ENCODE measurements at regions not wholly inside any gene's neighbourhood (a gene's known extent, or its start where the extent isn't known, plus 50 kb on each side); places are given as distances from the start of the nearest gene placed in this dataset.

DNA sequence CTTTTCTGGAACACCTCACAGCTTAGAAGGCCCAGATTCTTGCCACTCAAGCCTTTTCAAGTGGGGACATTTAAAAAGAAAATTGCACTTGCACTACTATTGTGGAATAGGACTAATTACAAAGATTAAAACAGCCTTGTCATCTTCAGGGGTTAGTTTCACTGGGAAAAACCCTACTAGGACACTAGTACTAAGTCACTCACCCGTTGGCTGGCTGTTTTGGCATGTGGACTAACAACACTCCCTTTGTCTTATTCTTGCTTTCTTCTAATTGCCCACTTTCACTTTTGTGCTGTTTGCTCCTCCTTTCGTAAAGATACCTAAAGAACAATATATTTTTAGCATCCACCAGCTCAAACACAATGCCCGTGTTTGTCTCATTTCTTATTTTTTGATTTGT lies 200.9 kb upstream of the MID1 start:
- DNase-seq = no peak

DNA sequence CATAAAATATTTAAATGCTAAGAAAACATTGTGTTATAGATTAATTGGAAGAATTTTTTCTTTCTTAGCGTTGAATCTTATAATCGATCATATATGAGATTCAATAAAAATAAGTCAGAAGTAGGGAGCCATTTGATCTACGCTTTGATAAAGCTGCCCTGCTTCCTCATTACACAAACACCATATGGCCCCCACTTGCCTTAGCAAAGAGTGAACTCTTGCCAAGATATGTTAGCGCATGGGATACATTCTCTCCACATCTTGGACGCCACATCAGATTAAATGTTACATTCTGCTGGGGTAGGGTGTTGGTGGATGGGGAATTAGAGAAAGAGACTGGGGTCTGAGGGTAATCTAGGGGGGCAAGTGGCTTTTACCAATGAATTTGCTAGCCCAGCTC lies 207.7 kb upstream of the MID1 start:
- DNase-seq = no peak

DNA sequence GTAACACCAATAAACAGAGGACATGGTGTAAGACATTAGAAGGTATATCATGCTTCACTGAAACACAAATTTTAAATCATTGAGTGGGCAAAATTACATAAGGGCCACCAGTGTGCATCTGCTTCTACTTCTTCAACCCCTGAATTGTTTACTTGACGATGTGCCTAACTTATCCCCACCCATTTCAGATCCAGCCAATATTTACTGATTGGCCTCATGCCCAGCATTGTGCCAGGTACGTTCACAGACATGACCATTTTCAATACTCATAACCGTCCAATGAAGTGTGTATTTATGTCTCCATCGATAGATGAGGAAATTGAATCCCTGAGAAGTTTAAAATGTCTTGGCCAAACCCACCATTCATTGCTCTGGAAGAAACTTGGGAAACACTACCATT lies 208.3 kb upstream of the MID1 start:
- no peak for DNase-seq

DNA sequence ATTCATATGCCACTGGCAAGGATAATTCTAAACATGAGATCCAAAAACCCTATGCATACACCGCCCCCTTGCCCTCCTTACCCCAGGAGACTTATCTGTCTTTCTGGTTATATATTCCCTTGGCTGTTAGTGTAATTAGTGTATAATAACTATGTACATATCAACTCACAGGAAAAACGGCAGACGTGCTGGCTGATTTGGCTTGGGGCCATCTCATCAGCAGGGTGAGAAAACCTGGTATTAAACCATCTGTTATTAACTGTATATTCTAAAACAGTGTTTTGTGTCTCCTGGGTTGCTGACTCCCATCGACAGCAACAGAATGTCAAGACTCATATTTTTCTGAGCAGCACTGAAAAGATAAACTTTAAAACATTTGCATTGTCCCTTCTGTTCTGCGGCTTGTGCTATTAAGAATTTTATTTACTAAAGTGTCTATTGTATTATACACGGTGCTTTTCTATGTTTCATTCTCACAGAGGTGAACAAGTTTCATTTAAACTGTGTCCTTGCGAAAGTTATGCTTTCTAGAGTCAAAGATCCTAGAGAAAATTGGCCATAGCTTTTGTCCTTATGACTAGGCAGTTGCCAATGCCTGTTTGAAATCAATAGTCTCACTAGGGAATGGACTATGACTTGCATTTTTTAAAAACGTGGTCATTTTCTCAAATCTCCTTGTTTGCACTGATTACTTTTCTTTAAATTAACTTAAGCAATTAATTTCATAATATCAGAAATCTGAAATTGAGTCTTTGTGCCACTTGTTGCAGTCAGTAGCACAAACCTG lies 211.5 kb upstream of the MID1 start:
- no peak for DNase-seq

DNA sequence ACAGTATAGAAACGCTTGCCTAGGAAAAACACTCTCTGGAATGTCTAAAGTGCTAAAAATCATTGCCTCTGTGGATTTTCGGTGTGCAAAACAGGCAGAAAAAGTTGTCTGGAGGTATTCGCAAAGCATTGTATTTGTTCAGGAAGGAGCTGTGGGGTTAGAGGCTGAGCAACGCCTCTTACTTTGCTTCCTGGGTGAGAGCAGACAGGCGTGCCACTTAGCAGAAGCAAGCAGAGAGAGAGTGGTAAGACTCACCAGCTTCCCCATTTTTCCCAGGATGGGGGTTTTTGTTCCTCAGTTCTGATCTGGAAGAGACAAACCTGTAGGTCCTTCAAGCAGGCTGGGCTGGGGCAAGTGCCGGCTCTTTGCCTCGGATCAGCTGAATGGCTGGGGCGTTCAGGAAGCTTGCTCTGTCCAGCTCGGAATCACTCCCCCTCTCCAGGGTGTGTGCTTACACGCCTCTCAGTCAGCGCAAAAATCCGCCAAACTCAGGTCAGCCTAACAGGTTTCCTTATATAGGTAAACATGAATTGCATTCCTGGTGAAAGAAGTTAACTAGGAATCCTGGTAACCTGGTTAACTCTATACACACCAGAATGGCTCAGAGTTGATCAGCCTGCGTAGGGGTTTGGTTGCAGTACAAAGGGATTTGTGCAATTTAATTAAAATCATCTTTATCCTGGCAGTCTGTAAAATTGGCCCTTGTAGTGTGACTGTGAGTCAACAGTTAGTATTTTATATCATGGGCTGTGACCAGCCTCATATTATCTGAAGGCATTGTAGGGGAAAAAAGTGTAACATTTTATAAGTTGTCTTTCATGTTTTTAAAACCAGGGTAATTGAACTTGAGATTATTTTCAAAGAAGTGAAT lies 213.1 kb upstream of the MID1 start:
- DNase-seq = peak; percentile 49

DNA sequence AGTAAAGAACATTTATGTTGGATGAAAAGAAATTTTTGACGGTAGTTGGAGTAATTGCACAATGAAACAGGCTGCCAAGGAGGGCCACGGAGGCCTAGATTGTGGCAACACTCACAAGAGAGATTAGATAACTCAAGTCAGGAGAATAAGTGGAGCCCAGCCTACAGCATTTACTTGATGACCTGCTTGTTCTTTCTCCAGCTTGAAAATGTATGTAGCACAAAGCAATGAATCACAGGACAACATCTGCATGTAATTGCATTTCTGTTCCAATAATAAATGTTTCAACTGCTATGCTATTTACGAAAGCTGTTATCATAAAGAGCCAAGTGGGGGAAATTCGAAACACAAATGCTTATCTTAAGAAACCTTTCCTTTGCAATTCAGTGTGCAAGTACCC lies 221.2 kb upstream of the MID1 start:
- DNase-seq = no peak

DNA sequence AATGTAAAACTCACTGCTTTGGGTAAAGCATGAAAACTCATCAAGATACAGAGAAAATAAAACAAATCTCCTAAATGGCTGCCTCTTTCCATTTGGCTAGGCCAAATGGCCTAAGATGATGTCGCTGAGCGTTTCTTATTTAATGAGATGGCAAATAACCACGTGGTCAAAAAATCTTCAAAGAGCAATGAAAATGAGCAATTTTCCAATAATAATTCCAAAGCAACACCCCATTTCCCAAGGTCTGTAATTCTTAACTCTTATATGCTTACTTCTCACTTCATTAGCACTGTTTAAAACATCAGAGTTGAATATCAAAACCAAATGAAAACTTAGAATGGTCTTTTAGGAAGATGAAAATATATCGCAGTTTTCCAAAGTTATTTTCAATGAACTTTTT lies 222.3 kb upstream of the MID1 start:
- no peak for DNase-seq

DNA sequence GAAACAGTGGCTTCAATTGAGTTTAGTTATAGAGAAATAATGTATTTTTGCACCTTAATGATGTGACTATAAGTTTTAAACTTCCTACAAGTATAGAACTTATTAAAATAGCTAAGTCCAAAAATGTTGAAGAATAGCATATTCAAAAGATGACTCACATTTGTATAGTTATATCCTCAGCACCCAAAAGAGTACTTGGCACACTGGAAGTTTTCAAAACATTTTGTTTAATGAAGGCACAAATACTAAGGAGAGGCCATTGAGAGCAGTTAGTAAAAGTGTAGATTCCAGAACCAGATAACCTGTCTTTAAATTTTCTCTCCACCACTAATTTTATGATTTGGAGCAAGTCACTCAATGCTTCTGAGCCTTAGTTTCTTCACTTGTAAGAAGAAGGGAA lies 226.9 kb upstream of the MID1 start:
- no peak for DNase-seq

DNA sequence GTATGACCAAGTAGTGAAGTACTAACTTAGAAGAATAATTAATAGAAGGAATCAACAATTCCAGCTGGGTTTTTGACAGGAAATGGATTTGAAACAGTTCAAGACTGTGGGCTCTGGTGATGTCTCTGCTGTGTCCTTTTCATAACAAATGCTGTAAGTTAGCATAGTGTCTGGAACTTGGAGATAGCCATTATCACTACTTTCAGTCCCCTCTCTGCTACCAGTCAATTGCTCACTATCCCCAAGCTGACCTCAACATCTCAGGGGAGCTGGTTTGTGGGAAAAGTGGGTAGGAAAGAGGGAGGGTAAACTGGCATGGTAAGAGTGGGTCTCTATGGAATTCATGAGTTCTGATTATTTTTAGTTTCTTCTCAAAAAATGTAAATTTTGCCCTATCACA lies 231.4 kb upstream of the MID1 start:
- DNase-seq = no peak

DNA sequence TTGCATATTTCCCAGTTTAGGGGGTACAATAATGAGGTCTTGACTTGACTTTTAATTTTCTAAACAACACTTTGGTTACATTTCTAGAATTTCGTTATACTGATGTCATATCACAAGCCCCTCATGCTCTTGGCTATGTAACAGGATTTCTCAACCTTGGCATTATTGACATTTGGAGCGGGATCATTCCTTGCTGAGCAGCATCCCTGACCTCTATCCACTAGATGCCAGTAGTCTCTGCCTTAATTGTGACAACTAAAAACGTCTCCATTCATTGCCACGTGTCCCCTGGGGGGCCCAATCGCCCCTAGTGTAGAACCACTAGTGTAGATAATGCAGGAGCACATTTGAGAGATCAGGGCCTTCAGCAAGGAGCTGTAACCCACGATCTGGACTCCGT lies 234.2 kb upstream of the MID1 start:
- DNase-seq = no peak

DNA sequence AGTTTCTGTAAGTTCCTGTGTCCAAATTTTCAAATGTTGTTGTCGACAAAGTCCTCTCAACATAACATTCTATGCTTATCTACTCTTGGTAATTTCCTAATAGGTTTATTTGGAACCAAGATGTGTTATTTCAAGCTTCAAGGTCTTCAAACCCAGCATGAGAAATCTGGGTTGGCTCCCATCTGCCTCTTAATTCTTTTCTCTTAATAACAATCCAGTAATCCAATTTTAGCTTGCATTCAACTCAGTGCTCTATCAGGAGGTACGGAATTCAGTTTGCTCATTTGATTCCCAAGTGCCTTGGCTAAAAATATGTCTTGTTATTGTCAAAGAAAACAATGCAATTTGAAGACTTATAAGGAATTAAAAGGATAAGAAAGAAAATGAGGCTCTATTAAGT lies 235.5 kb upstream of the MID1 start:
- DNase-seq = no peak

DNA sequence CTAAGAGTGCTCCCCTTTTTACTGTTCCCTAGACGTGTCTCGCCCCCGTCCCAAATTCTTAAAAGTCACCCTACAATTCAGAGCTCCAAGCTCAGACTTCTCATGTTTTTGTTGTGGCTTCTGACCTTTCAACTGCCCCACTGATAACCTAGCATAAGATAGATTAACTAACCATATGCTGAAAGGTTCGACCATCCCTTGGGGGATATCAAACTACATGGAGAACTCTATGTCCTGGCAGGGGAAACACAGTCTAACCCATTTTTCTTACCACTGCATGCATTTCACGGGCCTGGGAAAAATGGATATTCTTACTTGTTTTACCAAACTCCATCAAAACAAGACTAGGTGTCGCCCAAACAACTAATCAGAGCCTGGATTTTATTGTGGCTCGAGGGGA lies 236.4 kb upstream of the MID1 start:
- no peak for DNase-seq

DNA sequence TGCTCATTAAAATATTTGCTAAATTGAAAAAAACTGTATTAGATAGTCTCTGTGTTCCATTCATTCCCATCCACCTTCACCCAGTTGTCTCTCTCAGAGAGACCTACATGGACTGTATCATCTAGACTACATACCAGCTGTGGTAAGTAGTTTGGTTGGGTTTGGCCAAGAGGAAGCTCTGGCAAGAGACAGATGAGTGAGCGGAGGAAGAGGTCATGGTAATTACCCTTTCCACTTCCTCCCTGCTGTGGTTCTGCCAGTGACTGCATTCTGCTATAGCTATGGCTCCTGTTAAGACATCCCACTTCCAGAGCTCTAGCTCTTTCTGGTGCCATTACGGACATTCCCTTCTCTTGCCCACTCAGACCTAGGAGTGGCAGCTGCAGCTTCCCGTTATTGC lies 239.0 kb upstream of the MID1 start:
- peak; percentile 56 for DNase-seq

DNA sequence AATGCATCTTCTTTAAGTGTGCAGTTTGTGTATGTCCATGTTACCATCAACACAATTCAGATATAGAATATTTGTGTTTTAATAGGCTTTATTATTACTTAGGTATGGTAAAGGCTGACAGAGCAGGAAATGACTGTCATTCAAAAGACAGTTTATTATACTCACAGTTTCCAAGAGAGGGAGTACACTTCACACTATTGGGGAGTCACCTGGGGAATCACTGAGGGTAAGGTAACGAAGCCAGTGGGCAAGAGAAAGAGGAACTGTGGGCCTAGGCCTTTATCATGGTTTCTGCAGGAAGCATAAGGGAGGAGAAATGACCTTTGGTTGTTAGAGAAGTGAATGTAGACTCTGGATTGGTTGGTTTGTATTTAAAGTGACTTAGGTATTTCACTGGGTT lies 235.1 kb upstream of the HCCS start:
- DNase-seq = no peak

DNA sequence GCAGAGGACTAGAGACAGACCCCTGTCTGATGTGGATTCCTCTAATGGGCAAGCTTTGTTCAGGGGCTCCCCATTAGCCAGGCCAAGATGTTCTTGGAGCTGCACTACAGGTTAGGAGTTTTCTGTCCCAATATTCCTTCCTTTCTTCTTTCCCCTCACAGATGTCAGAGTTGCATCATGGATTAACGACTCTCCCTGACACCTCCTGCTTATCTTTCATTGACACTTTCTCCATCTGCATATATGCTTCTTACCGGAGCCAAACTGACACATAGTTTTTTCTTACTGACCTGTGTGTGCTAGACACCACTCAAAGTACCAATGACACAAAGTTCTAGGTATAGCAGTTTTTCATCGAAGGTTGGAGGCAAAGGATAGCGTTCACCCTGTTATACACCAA lies 228.6 kb upstream of the HCCS start:
- no peak for DNase-seq

DNA sequence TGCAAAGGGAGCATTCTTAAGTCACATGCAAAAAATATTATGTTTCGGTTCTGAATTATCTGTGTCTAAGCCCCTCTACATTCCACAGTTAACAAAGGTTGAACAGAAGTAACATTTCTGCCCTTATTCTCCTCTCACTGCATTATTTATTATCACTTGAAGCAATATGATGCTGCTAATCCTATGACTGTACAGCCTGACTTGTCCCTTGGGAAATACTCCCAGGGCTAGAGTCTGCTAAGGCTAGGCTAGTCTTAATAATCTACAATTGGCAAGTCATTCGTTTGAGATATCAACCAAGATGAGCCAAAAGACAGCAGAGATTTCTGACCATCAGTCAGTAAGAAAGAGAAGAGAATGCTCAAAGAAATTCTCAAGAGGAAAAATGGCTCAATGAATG lies 226.9 kb upstream of the HCCS start:
- no peak for DNase-seq

DNA sequence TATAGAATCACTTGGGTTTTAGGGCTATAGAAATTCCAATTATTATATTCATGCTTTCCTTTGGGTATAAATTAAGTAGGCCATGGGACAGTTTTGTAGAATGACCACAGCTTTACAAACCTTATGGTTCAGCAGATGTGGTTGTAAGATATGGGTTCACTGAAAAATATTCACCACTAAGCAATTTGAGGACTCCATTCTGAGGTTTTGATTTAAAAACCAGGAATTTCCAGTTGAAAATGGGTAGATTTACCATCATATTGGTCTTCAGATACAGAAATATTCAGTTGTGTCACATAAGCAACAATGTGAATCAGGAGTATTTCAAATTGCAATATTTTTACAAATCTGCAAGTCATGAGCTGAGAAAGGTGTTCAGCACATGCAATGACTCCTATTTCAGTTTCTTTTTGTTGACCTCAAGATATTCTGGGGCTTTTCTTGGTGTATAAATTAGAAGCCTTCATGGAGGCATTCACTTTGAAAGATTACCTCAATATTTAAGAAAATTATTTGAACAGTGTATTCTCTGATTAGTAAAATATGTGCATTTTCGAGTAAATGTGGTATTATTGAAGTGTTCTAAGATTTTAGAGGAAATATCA lies 218.4 kb upstream of the HCCS start:
- DNase-seq = no peak

DNA sequence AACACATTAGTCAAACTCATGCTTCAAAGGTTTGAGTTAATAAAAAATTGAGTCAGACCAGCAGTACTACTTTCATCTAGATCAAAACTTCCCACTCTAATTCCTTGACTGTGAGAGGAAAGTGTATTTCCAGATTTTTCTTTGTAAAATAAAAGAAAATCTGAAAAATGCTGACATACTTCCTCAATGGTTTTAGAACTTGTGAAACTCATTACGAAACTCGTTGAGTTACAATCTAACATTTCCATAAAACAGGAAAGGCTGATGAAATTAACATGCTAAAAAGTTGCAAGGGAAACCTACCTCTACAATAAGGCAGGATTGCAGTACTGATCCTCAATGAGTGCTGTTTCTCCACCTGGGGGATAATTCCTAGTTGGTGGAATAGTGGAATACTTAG lies 217.8 kb upstream of the HCCS start:
- DNase-seq = no peak

DNA sequence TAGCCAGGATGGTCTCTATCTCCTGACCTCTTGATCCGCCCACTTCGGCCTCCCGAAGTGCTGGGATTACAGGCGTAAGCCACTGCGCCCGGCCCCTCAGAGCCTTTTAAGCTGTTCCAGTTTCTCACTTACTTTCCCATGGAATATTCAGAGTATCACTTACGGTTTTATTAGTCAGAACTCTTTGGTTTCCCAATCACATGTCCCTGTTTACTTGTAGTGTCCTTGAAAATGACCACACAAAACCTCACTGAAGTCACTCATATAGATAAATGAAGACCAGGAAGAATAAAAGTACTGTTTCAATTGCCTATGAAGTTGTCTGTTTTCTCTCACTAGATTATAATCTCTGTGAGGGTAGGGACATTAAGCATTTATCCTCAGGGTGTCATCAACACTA lies 217.2 kb upstream of the HCCS start:
- DNase-seq = no peak

DNA sequence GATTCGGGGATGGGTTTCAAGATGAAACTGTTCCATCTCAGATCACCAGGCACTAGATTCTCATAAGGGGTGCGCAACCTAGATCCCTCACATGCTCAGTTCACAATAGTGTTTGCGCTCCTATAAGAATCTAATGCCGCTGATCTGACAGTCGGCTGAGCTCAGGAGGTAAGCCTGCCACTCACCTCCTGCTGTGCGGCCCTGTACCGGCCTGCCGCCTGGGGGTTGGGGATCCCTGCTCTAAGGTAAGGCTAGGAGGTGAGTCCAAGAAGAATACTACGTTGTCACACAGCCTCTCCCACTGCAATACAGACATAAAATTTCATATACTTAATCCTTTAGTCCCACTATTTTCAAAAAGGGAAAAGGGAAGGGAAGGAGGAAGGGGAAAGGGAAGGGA lies 213.4 kb upstream of the HCCS start:
- DNase-seq = no peak

DNA sequence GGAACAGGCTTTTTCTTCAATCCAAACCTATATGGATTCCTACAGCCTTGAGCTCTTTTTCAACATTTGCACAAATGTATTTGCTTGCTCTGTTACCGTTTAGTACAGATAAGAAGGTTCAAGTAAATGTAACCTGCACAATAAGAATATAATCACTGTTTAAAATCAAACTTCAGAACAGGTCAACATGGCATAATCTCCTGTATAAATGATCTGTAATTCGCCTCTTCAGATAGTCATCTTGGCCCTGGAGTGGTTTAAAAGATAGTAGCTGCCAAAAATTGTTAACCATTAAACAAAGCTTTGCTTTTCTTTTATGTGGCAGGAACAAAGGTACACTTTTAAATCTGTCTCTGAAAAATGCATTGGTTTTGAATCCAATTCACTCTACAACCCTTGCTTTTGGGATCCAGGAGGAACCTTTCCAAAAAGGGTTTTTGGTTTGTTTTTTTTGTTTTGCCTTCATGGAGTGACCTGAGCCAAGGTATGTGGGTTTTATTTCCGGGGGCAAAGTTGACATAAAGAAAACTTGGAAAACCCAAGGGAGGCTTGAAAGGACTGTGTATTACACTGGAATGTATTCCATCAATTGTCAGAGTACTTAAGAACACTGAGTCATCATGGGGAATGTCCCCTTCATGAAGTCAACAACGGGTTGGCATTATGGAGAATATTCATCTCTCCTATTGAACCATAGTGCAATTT lies 210.4 kb upstream of the HCCS start:
- no peak for DNase-seq

DNA sequence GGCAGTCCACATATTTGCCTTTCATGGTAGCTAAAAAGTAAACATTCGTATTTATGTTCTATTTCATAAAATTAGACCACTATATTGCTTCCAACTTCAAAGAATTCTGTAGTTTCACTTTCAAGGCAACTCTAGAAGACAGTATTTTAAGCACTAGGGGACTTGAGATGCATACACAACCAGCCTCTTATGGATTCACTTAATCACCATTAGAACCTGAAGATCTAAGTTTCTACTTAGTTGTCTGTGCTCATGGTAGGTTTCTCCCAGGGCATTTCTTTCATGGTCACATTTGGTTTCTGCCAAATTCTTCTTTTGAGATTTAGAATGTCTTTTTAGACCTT lies 209.9 kb upstream of the HCCS start:
- DNase-seq = no peak

DNA sequence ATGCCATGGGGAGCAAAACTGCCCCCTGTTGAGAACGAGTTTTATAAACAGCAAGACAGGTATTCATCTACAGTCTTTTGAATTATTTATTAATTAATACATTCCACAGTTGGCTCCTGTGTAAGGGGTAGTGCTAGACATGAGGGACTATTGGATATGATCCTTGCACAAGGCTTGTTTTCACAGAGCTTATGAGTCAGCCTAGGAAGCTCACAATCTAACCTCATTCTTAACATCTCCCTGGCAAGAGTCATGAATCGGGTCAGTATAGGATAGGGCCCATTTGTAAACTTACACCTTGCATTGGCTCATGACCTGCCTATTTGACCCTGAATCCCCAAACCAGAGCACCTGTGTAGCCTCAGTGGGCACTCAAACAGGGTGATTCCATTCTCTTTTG lies 209.1 kb upstream of the HCCS start:
- DNase-seq = no peak

DNA sequence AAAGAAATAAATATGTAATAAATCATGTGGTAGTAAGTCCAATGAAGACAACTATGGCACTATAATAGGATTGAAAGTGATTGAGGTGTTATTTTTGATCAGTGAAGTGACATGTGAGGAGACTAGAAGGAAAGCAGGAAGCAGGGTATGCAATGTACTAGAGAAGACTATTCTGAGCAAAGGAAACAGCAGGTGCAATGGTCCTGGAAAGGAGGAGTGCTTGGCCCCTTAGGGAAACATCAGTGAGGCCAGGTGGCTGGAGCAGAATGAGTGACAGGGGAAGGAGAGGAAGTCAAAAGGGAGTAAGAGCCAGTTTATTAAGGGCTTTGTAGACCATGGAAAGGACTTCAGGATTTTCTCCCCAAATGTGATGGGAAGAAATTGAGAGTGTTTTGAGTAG lies 207.6 kb upstream of the HCCS start:
- DNase-seq = no peak

Data from MV-4-11 (cell line).